ENCODE measurements at regions not wholly inside any gene's neighbourhood (a gene's known extent, or its start where the extent isn't known, plus 50 kb on each side); places are given as distances from the start of the nearest gene placed in this dataset.

- no TSS peak for BruUV-seq (replicated peaks)
- H3K36me3 ChIP-seq (ENCODE audit: low read depth, low read length) = no peaks in the 10 kb centered on the region
- H3K9me3 ChIP-seq (ENCODE audit: low read length) = no peaks in the 10 kb centered on the region
- no peak overlapping the region for H3K9ac ChIP-seq (ENCODE audit: low read length)
- H2AFZ ChIP-seq (ENCODE audit: low read length) = no peak overlapping the region
- H3F3A ChIP-seq (ENCODE audit: low read length, unreplicated experiment) = no peaks in the 10 kb centered on the region
- H3K4me2 ChIP-seq (ENCODE audit: low read length) = peak overlapping the region; percentile 58
- no peaks in the 10 kb centered on the region for H3K79me2 ChIP-seq (ENCODE audit: low read length)
- TF ChIP-seq EZH2phosphoT487 (IDR thresholded peaks at IDR 0.05; ENCODE audit: borderline replicate concordance, low read length) (no peak), EZH2 (IDR thresholded peaks at IDR 0.05; ENCODE audit: low read length, unreplicated experiment) (no peak), CTCF (conservative IDR thresholded peaks at IDR 0.05; ENCODE audit: low read depth, low read length) (no peak)
- no peaks in the 10 kb centered on the region for H4K20me1 ChIP-seq (ENCODE audit: low read length)
- H3K4me1 ChIP-seq (ENCODE audit: insufficient read depth, low read length) = peaks cover 18% of the 10 kb centered on the region
- ATAC-seq = peak; percentile 64
- intact Hi-C loops (cut with micrococcal nuclease) = no loop called here
- peak overlapping the region; percentile 21; the same call in 1 of the 2 replicates for H3K27ac ChIP-seq (ENCODE audit: low read length)
- H3K4me3 ChIP-seq (ENCODE audit: low read length) = no peak overlapping the region
- no peaks in the 10 kb centered on the region for H3K9me2 ChIP-seq (replicated peaks; ENCODE audit: low read length)
- ChIA-PET POLR2A (ENCODE audit: unreplicated experiment) (no interaction called here), CTCF (interaction anchor here (0.6 kb wide), 1 partner anchor 12 kb away, joined by 3 read pairs; no protein-coding TSS in a partner anchor)
- no peaks in the 10 kb centered on the region for H3K27me3 ChIP-seq (ENCODE audit: low read length)
- DNase-seq = peak; percentile 76
These were observed 319.2 kb downstream of the LRATD1 start for GRCh38 chr2:14951569-14952285.

- Histone ChIP-seq H3K27me3 (ENCODE audit: low read length) (no peaks in the 10 kb centered on the region), H3K4me2 (ENCODE audit: low read length) (no peak overlapping the region), H3K4me1 (ENCODE audit: insufficient read depth, low read length) (peaks cover 18% of the 10 kb centered on the region), H3K9me2 (replicated peaks; ENCODE audit: low read length) (no peaks in the 10 kb centered on the region), H4K20me1 (ENCODE audit: low read length) (no peaks in the 10 kb centered on the region), H3K27ac (ENCODE audit: low read length) (no peak overlapping the region), H2AFZ (ENCODE audit: low read length) (no peak overlapping the region), H3K9me3 (ENCODE audit: low read length) (no peaks in the 10 kb centered on the region), H3K4me3 (ENCODE audit: low read length) (no peak overlapping the region), H3K9ac (ENCODE audit: low read length) (no peak overlapping the region), H3F3A (ENCODE audit: low read length, unreplicated experiment) (no peaks in the 10 kb centered on the region), H3K36me3 (ENCODE audit: low read depth, low read length) (no peaks in the 10 kb centered on the region), H3K79me2 (ENCODE audit: low read length) (no peaks in the 10 kb centered on the region)
- ATAC-seq (no peak), DNase-seq (no peak)
- ChIA-PET POLR2A (ENCODE audit: unreplicated experiment) (no interaction called here), CTCF (no interaction called here)
- intact Hi-C loops (cut with micrococcal nuclease) = no loop called here
- no TSS peak for BruUV-seq (replicated peaks)
- TF ChIP-seq CTCF (conservative IDR thresholded peaks at IDR 0.05; ENCODE audit: low read depth, low read length) = no peak
- TF ChIP-seq EZH2phosphoT487 (IDR thresholded peaks at IDR 0.05; ENCODE audit: borderline replicate concordance, low read length) = no peak
- no peak for TF ChIP-seq EZH2 (IDR thresholded peaks at IDR 0.05; ENCODE audit: low read length, unreplicated experiment)
These were observed 320.0 kb downstream of the LRATD1 start for GRCh38 chr2:14952400-14952963.

Data from PC-3 (cell line).